K562 (cell line): ENCODE measurements at regions not wholly inside any gene's neighbourhood (a gene's known extent, or its start where the extent isn't known, plus 50 kb on each side); places are given as distances from the start of the nearest gene placed in this dataset.

Experiments
- ATAC-seq: fragments of 200-7000 bp; cut with Tn5 transposase; 3 replicates; pipeline ENCODE4 v1.9.1; 2020; ENCODE audit warnings: moderate library complexity
- BruUV-seq: library from RNA; stranded (reverse); fragments of 400-500 nt; replicated peaks from 2 replicates; lab custom pipeline; 2021; lab: Mats Ljungman, UMichigan
- CTCF ChIA-PET: fragments of 300-600 bp; formaldehyde crosslinking; extraction: SDS; loops from one replicate; lab custom pipeline; 2021; ENCODE audit warnings: low intra/inter-chr PET ratio; lab: Yijun Ruan, JAX
- POLR2A ChIA-PET: fragments of 300-600, 350-650 bp; sonication (Branson Sonifier 250); formaldehyde crosslinking; extraction: SDS; loops from one replicate; lab custom pipeline; 2021; ENCODE audit warnings: antibody characterized with exemption, inconsistent platforms; lab: Yijun Ruan, JAX
- DNase-seq, 4 experiments: peaks; one replicate each; pipeline versions ENCODE4 v3.0.0 to v3.0.0-alpha.2; 2011 to 2018; ENCODE audit warnings: low spot score in 3 of 4, mixed read lengths in 3 of 4; ENCODE audit errors: extremely low read depth in 1 of 4
- FAIRE-seq: peaks from 2 replicates; lab custom pipeline; 2011; peaks lifted over from hg19 to GRCh38; lab: Jason Lieb, UNC
- H2AFZ ChIP-seq: 2 replicates; pipeline ENCODE4 v1.6.0; 2011; ENCODE audit warnings: low read depth, low read length, control low read depth, inconsistent platforms
- H3K27ac ChIP-seq: fragments of 200-600 bp; 3 replicates; pipeline ENCODE4 v1.8.0; 2011; ENCODE audit warnings: low read depth, mild to moderate bottlenecking, control low read depth, inconsistent platforms, low read length, moderate library complexity, mixed read lengths; ENCODE audit errors: extremely low read depth
- H3K27me3 ChIP-seq, 2 experiments: fragments of 300-600 bp in 1 of 2; 2 replicates in 1 of 2; 3 replicates in 1 of 2; pipeline versions ENCODE4 v1.6.0 to v1.8.0; 2011; ENCODE audit warnings: inconsistent platforms in 2 of 2, low read length in 2 of 2, mild to moderate bottlenecking in 1 of 2, mixed read lengths in 1 of 2, moderate library complexity in 1 of 2; ENCODE audit not compliant: control insufficient read depth in 2 of 2, insufficient read depth in 2 of 2
- H3K36me3 ChIP-seq: fragments of 300-600 bp; 3 replicates; pipeline ENCODE4 v1.8.0; 2011; ENCODE audit warnings: mild to moderate bottlenecking, low read length, inconsistent platforms; ENCODE audit not compliant: control insufficient read depth, insufficient read depth
- H3K4me1 ChIP-seq, 2 experiments: fragments of 200-600 bp in 1 of 2; replicated peaks in 1 of 2; 2 replicates in 1 of 2; 3 replicates in 1 of 2; pipeline versions ENCODE4 v1.5.1 to v1.8.0; 2011; ENCODE audit warnings: inconsistent platforms in 2 of 2, low read length in 2 of 2, mild to moderate bottlenecking in 1 of 2, mixed read lengths in 1 of 2, moderate library complexity in 1 of 2; ENCODE audit not compliant: control insufficient read depth in 2 of 2, insufficient read depth in 2 of 2
- H3K4me2 ChIP-seq: 2 replicates; pipeline ENCODE4 v1.6.1; 2011; ENCODE audit warnings: low read length, control low read depth, inconsistent platforms, mixed read lengths; ENCODE audit not compliant: insufficient read depth
- H3K4me3 ChIP-seq: fragments of 200-600 bp; sonication (generic), shearing (Covaris generic); 2 replicates; pipeline ENCODE4 v1.5.1; 2016; ENCODE audit warnings: control low read depth, inconsistent platforms
- H3K79me2 ChIP-seq: fragments of 200-600 bp; 3 replicates; pipeline ENCODE4 v1.8.0; 2011; ENCODE audit warnings: low read length, inconsistent platforms; ENCODE audit not compliant: control insufficient read depth, insufficient read depth
- H3K9ac ChIP-seq, 2 experiments: 2 replicates each; pipeline versions ENCODE4 v1.6.0 to v1.6.1; 2011; ENCODE audit warnings: low read depth in 2 of 2, low read length in 2 of 2, control low read depth in 1 of 2, inconsistent platforms in 1 of 2, mild to moderate bottlenecking in 1 of 2, mixed read lengths in 1 of 2; ENCODE audit not compliant: insufficient read depth in 1 of 2
- H3K9me1 ChIP-seq: one replicate; pipeline ENCODE4 v1.6.0; 2011; ENCODE audit warnings: inconsistent platforms, mild to moderate bottlenecking, low read length, moderate library complexity; ENCODE audit not compliant: control insufficient read depth, insufficient read depth
- H3K9me3 ChIP-seq: replicated peaks from 2 replicates; pipeline ENCODE4 v1.5.1; 2011; ENCODE audit warnings: low read depth, low read length, inconsistent platforms; ENCODE audit not compliant: control insufficient read depth, insufficient read depth
- H4K20me1 ChIP-seq: replicated peaks from 2 replicates; pipeline ENCODE4 v1.6.1; 2011; ENCODE audit warnings: low read length, inconsistent platforms, mixed read lengths; ENCODE audit not compliant: control insufficient read depth, insufficient read depth
- ARHGAP35 ChIP-seq: fragments of 450-650 bp; IDR thresholded peaks from 2 replicates; pipeline ENCODE4 v1.6.1; 2018; ENCODE audit not compliant: partially characterized antibody
- BRCA1 ChIP-seq, 2 experiments: fragments of 450-650 bp in 1 of 2; sonication (generic) in 1 of 2; formaldehyde crosslinking in 1 of 2; IDR thresholded peaks; 2 replicates each; pipeline versions ENCODE4 v1.5.0 to v1.6.1; 2017 to 2020; ENCODE audit warnings: mild to moderate bottlenecking in 1 of 2, missing genetic modification reagents in 1 of 2
- BRF2 ChIP-seq: IDR thresholded peaks from 3 replicates; pipeline ENCODE4 v1.6.1; 2011; ENCODE audit warnings: borderline replicate concordance, mild to moderate bottlenecking; ENCODE audit not compliant: insufficient read length, insufficient read depth
- CBX8 ChIP-seq: fragments of 200-600 bp; sonication (generic); IDR thresholded peaks from 2 replicates; pipeline ENCODE4 v1.6.1; 2012; ENCODE audit warnings: borderline replicate concordance, mixed run types, low read depth, mild to moderate bottlenecking, moderate library complexity, mixed read lengths, low read length, control low read depth, inconsistent platforms; ENCODE audit not compliant: poor library complexity, severe bottlenecking; ENCODE audit errors: extremely low read depth
- EGR1 ChIP-seq: fragments of 450-650 bp; conservative IDR thresholded peaks from 2 replicates; pipeline ENCODE4 v1.6.1; 2017; ENCODE audit warnings: mild to moderate bottlenecking
- ETS2 ChIP-seq: IDR thresholded peaks from 2 replicates; pipeline ENCODE4 v1.6.1; 2016; ENCODE audit warnings: borderline replicate concordance, missing genetic modification characterization, mild to moderate bottlenecking, moderate library complexity, missing compliant biosample characterization; ENCODE audit not compliant: poor library complexity, severe bottlenecking
- GABPB1 ChIP-seq: sonication (generic); formaldehyde crosslinking; IDR thresholded peaks from 2 replicates; pipeline ENCODE4 v1.8.0; 2022; ENCODE audit warnings: mild to moderate bottlenecking, missing genetic modification reagents
- GTF2A2 ChIP-seq: IDR thresholded peaks from 2 replicates; pipeline ENCODE4 v1.6.1; 2016; ENCODE audit warnings: mild to moderate bottlenecking, missing genetic modification characterization, missing compliant biosample characterization
- HNRNPL ChIP-seq: fragments of 200-400 bp; formaldehyde crosslinking; IDR thresholded peaks from 2 replicates; pipeline ENCODE4 v1.6.1; 2017; ENCODE audit warnings: low read depth, mild to moderate bottlenecking, low read length
- HNRNPLL ChIP-seq: fragments of 200-400 bp; formaldehyde crosslinking; IDR thresholded peaks from 2 replicates; pipeline ENCODE4 v1.6.1; 2017; ENCODE audit warnings: low read length, low read depth, mild to moderate bottlenecking; ENCODE audit not compliant: poor library complexity, severe bottlenecking
- NFE2 ChIP-seq: IDR thresholded peaks from 2 replicates; pipeline ENCODE4 v1.6.1; 2014; ENCODE audit warnings: antibody characterized with exemption, low read depth
- PHF20 ChIP-seq: fragments of 450-650 bp; IDR thresholded peaks from 2 replicates; pipeline ENCODE4 v1.6.1; 2018; ENCODE audit not compliant: partially characterized antibody
- PTBP1 ChIP-seq: fragments of 200-400 bp; formaldehyde crosslinking; IDR thresholded peaks from 2 replicates; pipeline ENCODE4 v1.6.1; 2017; ENCODE audit warnings: low read depth, low read length
- PTRF ChIP-seq: fragments of 450-650 bp; IDR thresholded peaks from 2 replicates; pipeline ENCODE4 v1.6.1; 2016; ENCODE audit warnings: mild to moderate bottlenecking, missing genetic modification characterization, missing compliant biosample characterization
- ZFP91 ChIP-seq: sonication (generic); formaldehyde crosslinking; IDR thresholded peaks from 2 replicates; pipeline ENCODE4 v1.8.0; 2022; ENCODE audit warnings: mild to moderate bottlenecking, missing genetic modification reagents
- ZZZ3 ChIP-seq: fragments of 450-650 bp; IDR thresholded peaks from 2 replicates; pipeline ENCODE4 v1.6.1; 2016; ENCODE audit warnings: antibody characterized with exemption, mild to moderate bottlenecking, moderate library complexity
- WGBS: fragments of 100-300 bp; shearing (Covaris generic); methylation state at CpG from one replicate; pipeline ENCODE4 v1.1.6; 2016; ENCODE audit warnings: low coverage, mixed read lengths; ENCODE audit not compliant: insufficient coverage; ENCODE audit errors: missing lambda C conversion rate; 5-methylcytosine and 5-hydroxymethylcytosine counted together
- in situ Hi-C: fragments of 300-500 bp; cut with MboI; formaldehyde crosslinking; loops from 4 replicates; pipeline ENCODE4 v1.15.0; 2018; ENCODE audit warnings: inconsistent platforms, mixed read lengths
- intact Hi-C: fragments of 100-400 bp; cut with micrococcal nuclease; formaldehyde crosslinking; loops from 2 replicates; pipeline ENCODE4 v1.14.2; 2022

DNA sequence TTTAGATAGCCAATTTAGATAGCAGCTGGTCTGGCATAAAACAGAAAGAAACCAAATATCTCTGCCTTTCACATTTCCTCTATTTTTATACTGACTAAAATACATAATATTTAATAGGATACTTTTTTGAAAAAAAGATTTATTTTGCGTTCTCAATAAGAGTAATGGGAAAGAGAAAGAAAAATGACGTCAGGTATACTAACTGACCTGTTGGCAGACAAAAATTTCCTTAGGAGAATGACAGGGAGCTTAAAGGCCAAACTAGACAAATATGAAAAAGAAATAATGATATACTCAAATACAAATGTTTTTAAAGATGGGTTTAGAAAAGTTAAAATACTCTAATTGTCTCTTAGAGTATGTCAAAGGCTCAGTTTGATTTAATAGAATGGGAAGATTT is 309.4 kb upstream of the ADGRL3 start:
- no peak for ATAC-seq
- no peaks in the 10 kb centered on the region for H3K27me3 ChIP-seq
- no peak overlapping the region for H3K27ac ChIP-seq
- 0% methylated on average over 2 of the region's 2 CpGs for WGBS
- H3K4me2 ChIP-seq = no peak overlapping the region
- ChIA-PET CTCF (no interaction called here), POLR2A (no interaction called here)
- DNase-seq = no peak
- H3K4me1 ChIP-seq = no peaks in the 10 kb centered on the region
- no peaks in the 10 kb centered on the region for H3K9me1 ChIP-seq
- H3K9ac ChIP-seq = no peak overlapping the region
- in situ Hi-C loops = no loop called here
- H3K79me2 ChIP-seq = no peaks in the 10 kb centered on the region
- H2AFZ ChIP-seq = no peak overlapping the region
- TF ChIP-seq CBX8 (no peak), HNRNPLL (no peak), ZFP91 (CRISPR knock-in tag) (no peak), ZZZ3 (no peak), BRCA1 (IDR thresholded peaks at IDR 0.05) (no peak), BRCA1 (CRISPR knock-in tag; IDR thresholded peaks at IDR 0.05) (no peak), ARHGAP35 (no peak), GABPB1 (CRISPR knock-in tag) (no peak), PHF20 (no peak), NFE2 (no peak), EGR1 (no peak), PTRF (tag) (no peak), GTF2A2 (tag) (no peak), BRF2 (no peak), ETS2 (no peak), PTBP1 (no peak), HNRNPL (no peak)
- BruUV-seq = no TSS peak
- FAIRE-seq = no peak
- intact Hi-C loops = no loop called here
- no peak overlapping the region for H3K4me3 ChIP-seq
- no peaks in the 10 kb centered on the region for H3K36me3 ChIP-seq
- H3K9me3 ChIP-seq = no peaks in the 10 kb centered on the region
- no peaks in the 10 kb centered on the region for H4K20me1 ChIP-seq
